Mucosa of gallbladder (tissue), 1 donor: ENCODE measurements at regions not wholly inside any gene's neighbourhood (a gene's known extent, or its start where the extent isn't known, plus 50 kb on each side); places are given as distances from the start of the nearest gene placed in this dataset.

ENCODE experiments used
- DNase-seq: peaks from one replicate; pipeline ENCODE4 v3.0.0-alpha.2; 2020; ENCODE audit warnings: low spot score
- donor health status: DM: no; HTN: no; CAD: no.

GRCh38 chr4:174438711-174439110 lies 83.6 kb downstream of the HPGD start:
- DNase-seq = no peak

DNA sequence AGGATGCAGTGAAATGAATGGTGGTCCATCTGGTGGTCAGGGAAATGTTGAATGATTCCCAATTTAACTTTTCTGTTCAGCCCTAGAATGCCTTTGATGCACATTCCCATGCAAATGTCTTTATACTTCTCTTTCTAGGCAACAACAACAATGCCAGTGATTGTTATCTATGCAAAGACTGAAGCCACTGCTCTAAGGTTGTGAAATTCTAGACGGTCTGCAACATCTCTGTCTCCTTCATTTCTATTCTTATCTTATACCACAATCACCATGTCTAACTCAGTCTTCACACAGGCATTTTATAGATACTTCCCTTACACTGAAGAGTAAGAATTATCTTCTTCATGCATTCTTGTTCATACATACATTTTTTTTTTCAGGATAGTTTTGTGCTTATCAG lies 84.5 kb downstream of the HPGD start:
- DNase-seq = no peak

DNA sequence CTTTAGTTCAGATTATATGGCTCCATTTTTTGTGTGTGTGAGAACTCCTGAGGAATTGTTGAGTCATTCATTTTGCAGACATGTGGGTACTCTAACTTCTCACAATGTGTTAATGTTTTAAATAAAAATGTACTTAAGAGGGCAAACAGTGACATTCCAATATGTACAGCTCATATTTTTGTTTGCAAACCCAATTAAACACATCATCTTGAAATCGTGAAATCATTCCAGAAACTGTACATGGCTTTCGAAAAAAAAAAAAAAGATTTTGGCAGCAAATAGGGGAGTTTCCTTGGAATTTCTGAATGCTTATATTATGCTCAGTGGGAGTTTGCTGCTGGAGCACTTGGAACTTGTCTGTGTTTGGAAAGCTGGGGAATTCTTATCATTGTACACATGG lies 85.0 kb downstream of the HPGD start:
- DNase-seq = no peak

- DNase-seq = no peak
Measured at GRCh38 chr4:174436377-174436776, 85.9 kb downstream of the HPGD start.

- DNase-seq = no peak
Measured at GRCh38 chr4:174435974-174436373, 86.3 kb downstream of the HPGD start.

GRCh38 chr4:174434455-174434854 lies 87.8 kb downstream of the HPGD start:
- no peak for DNase-seq

GRCh38 chr4:174430576-174430975 lies 91.7 kb downstream of the HPGD start:
- DNase-seq = no peak

DNA sequence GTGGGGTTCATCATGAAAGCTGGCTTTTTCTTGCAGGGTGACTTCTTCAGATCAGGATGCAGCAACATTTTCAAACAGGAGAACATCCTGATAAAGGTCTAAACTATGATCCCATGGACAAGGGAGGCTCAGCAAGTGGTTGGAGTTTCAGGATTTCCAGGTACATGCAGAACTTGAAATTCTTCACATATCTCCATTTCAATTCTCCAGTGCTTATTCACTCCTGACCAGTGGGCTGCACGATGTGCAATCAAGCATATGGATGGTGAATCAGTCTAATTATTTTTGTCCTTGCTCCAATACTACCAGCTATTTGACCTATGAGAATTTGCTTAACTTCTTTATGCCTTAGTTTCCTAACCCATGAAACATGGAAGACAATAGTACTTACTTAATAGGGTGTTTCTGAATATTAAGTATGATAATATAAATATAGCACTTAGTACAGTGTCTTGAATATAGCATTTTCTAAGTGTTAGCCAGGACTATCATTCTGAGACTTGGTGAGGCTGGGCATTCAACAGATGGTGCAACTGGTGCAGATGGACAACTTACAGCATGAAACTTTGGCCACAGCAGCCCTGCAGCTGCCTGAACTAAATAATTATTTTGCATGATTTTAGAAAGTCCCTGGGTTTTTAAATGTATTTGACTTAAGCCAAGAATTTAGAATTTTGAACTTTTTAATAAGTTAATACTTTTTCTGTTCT lies 92.4 kb downstream of the HPGD start:
- DNase-seq = no peak

DNA sequence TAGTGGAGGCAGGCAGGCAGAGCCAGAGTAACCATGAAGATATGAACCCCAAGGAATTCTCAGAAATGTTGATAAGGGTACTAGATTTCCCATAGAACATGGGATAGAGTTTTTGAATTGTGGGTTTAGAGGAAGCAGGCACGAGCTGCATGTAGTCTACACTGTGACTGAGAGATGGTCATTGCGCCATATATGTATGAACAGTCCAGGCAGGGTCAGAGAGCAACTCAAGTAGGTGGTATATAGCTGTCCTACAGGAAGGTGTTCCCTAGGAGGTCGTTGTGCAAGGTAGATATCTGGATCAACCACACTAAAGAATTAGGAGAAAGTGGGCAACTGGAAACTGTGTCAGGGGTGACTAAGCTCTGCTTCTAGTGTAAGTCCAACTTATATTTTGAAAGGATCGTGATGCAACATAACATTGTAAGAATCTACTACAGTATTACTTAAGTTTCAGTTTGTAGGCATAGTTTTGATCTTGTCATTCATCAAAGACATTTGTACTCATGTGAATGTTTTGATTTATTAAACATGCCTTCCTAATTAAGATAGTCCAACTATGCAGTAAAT lies 94.6 kb downstream of the HPGD start:
- DNase-seq = no peak

DNA sequence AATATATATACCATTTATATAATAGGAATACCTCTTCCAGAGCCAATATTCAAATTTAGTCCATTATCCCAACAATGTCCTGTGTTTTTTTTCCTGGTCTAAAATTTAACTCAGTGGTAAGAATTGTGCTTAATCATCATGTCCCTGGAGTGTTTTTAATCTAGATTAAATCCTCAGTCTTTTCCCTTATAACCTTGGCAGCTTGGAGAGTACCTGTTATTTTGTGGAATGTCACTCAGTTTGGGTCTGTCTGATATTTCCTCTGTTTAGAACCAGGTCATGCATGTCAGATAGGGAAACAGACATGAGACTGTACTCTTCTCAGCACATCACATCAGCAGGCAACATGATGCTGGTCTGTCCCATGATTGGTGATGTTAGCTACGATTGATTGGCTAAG lies 96.6 kb downstream of the HPGD start:
- DNase-seq = no peak

DNA sequence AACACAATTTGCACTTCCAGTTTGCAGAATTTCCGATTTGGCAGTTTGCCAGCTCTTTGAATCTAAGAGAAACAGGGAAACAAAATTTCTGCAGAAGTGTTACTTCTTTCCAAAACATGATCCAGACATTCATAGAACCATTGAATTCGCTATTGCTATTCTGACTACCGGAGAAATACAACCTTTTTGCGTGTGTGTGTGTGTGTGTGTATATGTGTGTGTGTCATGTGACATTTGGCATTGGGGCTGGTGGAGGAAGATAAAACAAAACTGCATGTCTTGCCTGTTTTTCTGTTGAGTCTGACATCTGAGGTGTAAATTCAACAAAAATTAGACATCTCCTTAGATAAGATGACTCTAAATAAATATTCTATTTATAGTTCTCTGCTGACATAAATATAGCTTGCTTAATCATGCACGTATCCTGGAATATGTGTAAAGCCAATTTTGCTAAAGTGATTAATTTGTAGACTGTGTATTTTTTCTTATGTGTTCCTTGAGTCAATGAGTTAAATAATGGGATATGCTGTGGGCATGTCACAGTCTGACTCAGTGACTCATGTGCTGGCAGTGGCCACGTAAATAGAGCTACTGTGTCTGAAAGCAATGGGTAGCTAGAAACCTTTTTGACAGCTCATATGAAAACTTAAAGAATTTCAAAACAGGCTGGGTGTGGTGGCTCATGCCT lies 98.9 kb downstream of the HPGD start:
- DNase-seq = peak; percentile 29

DNA sequence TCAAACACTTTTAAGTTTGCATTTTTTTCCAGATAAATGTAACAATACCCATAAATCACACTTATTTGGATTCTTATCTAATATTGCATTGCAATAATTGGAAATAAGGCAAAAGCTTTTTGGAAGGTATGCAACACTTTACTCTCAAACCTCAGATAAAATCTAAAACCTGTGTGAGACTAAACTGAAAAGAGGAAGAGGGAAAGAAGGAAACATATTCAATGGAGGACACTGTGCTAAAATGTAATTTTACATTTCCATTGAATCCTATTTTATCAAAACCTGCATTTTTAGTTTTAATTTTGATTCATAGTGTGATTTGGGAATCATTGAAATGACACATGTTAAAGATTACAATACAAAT lies 99.4 kb downstream of the HPGD start:
- DNase-seq = no peak

GRCh38 chr4:174420316-174420715 lies 102.0 kb downstream of the HPGD start:
- DNase-seq = no peak

DNA sequence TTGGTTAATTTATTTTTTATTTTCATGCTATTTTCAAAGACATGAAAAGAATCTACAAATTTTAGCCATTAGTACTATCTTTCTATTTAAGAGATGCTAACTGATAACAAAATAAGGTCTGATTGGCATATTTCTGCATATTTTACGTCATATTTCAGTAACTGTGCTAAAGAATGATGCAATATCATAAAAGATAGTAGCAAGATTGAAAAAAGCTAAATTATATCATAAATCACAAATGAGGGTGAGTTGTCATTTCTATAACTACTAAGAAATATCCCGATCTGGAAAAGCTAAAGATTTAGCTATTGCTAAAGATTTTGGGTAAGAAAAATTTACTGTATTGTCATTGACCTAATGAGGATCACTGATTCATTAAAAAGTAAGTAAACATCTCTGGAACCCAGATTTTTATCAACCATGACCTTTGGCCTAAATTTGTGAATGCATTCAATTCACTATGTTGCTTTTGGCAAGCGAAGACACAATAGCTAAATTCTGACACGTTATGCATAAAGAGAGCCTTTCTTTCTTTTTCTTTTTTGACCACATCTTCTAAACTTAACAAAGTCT lies 103.6 kb downstream of the HPGD start:
- no peak for DNase-seq

GRCh38 chr4:174408841-174409552 lies 113.3 kb downstream of the HPGD start:
- DNase-seq = no peak

- DNase-seq = no peak
Measured at GRCh38 chr4:174406383-174406782, 115.9 kb downstream of the HPGD start.

DNA sequence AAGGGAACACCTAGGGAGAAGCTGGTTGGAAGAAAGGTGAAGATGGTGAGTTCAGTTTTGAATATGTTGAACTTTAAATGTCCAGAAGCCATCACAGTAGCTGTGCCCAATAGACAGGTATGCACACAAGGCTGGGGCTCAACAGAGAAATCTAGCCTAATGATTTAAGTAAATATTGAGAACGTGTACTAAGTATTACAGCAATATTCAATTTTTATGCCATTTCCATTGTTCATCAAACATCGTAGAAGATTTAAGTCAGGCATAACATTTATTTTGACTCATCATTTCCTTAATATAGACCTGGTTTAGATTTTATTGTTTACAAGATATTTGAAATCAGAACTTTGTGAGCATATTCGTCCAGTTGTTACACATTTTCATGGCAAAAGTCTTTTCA lies 116.4 kb downstream of the HPGD start:
- DNase-seq = no peak

- no peak for DNase-seq
Measured at GRCh38 chr4:174404677-174405076, 117.6 kb downstream of the HPGD start.

DNA sequence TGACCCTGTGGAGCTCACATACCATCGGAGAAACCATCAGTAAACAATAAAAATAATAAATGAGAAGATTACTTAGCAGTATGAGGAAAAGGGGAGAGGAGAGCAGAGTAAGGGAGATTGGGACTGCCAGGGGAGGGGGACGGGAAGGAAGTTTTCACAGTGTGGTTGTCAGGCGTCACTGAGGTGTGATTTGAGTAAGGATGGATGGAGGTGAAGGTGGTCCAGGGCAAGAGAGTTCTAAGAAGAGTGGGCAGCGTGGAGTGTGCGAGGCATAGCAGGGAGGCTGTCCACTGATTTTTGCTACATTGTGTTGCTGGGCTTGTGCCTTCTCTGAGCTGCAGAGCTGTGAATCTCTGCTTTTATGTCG lies 119.1 kb downstream of the HPGD start:
- DNase-seq = no peak

DNA sequence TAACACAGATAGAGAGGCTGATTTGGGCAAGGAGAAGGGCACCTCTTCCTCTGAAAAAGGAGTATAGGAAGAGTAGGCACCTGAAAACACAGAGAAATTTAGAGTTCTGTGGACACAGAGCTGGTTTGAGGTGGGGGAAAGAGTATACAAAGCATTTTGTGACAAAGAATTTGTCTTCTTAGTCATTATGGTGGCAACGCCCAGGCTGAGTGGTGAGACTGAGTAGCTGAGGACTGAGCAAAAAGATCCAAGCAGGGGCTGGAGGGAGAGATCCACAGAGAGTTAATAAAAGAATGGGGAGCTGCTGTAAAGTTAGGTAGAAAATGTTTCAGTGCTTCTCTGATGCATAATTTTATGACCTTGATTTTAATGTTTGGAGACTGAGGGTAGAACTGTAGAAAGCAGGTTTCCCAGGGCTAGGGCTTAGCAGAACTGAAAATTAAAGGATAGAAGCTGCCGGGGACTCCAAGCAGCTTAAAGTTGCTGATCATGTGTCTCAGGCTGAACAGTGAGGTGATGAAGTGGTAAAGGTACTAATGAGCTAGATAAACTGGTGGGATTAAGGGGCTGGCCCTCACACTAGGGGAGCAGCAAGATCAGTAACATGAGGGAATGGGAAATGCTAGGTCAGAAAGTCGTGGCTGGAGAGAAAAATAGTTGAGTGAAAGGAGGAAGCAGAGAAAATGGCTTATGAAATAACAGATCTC lies 118.9 kb downstream of the CEP44 start:
- DNase-seq = no peak

DNA sequence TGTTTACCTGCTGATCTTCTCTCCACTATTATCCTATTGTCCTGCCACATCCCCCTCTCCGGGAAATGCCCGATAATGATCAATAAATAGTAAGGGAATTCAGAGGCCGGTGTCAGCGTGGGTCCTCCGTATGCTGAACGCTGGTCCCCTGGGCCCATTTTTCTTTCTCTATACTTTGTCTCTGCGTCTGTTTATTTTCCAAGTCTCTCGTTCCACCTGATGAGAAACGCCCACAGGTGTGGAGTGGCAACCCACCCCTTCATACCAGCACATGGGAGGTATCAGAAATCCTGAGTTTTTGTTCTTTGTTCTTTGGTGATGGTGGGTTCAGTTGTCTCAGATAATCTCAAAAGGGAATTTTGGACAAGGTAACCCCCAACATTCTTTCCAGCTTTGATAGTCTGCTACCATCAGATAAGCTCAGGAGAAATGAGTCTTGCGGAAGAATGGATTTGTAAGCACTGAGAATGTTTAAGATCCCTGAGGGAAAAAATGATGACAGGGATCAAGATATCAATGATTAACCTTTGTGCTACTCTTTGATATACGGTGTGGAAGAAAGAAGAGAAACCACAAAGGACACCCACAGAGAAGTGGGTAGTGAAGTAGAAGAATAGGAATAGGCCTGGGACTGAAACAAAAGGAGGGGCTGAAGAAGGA lies 117.9 kb downstream of the CEP44 start:
- DNase-seq = no peak
